ENCODE measurements at regions not wholly inside any gene's neighbourhood (a gene's known extent, or its start where the extent isn't known, plus 50 kb on each side); places are given as distances from the start of the nearest gene placed in this dataset.

DNA sequence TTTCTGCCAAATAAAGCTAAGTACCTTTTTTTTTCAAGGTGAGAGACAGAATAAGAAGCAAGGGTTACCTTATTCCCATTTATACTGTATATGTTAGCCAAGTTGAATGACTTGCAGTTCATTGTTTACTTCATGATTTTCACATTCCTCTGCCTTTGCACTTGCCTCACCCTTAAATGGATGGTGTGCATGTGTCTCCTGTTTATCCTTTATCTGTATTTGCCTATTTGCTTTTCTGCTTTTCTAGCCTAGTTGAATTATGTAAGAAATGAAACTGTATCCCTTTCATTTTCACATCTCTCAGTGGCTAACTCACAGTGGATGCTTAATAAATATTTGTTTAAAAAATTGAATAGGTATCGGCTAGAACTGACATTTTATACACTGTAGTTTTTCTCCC, 200.8 kb upstream of the ST8SIA4 start:
- no peak overlapping the region for H4K91ac ChIP-seq (ENCODE audit: low read depth, low read length)
- H2BK5ac ChIP-seq (ENCODE audit: low read depth, low read length, poor library complexity), result no peak overlapping the region
- H2BK120ac ChIP-seq (ENCODE audit: insufficient read depth, low read length, poor library complexity), result no peak overlapping the region
- H3K36me3 ChIP-seq (ENCODE audit: control insufficient read depth in 1 of 2, insufficient read depth in 2 of 2, low read length in 2 of 2), result no peaks in the 10 kb centered on the region
- H3K18ac ChIP-seq (ENCODE audit: low read length), result no peak overlapping the region
- H2BK12ac ChIP-seq (ENCODE audit: low read length), result no peak overlapping the region
- no peak overlapping the region for H3K9ac ChIP-seq (ENCODE audit: low read length)
- WGBS (ENCODE audit: extremely low coverage, insufficient coverage, insufficient read length), result no CpG with 5 or more reads among the region's 1 CpG
- no peaks in the 10 kb centered on the region for H3K4me1 ChIP-seq (ENCODE audit: control insufficient read depth in 1 of 2, insufficient read depth in 2 of 2, low read length in 2 of 2)
- H3K4me2 ChIP-seq (ENCODE audit: low read length), result no peak overlapping the region
- H3K4ac ChIP-seq (ENCODE audit: low read depth, low read length), result no peak overlapping the region
- H4K12ac ChIP-seq (ENCODE audit: low read depth, low read length), result no peak overlapping the region
- no peak overlapping the region for H3K27ac ChIP-seq (ENCODE audit: low read depth, low read length)
- H3K27me3 ChIP-seq (ENCODE audit: insufficient read depth, low read length), result no peaks in the 10 kb centered on the region
- no peak for DNase-seq
- H3K79me1 ChIP-seq (ENCODE audit: low read length), result no peaks in the 10 kb centered on the region
- no peaks in the 10 kb centered on the region for H3K79me2 ChIP-seq (ENCODE audit: control insufficient read depth, insufficient read depth, low read length, poor library complexity)
- no peak overlapping the region for H4K8ac ChIP-seq (ENCODE audit: low read depth, low read length)
- H2AK5ac ChIP-seq (ENCODE audit: low read length), result no peak overlapping the region
- no peak overlapping the region for H3K14ac ChIP-seq (ENCODE audit: low read length)
- H3K9me3 ChIP-seq (ENCODE audit: insufficient read depth, low read depth, low read length), result no peaks in the 10 kb centered on the region
- no peak overlapping the region for H3K23ac ChIP-seq (ENCODE audit: low read length)
- H3K4me3 ChIP-seq (ENCODE audit: low read depth, low read length), result no peak overlapping the region
- no peak overlapping the region for H2AFZ ChIP-seq (ENCODE audit: insufficient read depth, low read length, poor library complexity)

DNA sequence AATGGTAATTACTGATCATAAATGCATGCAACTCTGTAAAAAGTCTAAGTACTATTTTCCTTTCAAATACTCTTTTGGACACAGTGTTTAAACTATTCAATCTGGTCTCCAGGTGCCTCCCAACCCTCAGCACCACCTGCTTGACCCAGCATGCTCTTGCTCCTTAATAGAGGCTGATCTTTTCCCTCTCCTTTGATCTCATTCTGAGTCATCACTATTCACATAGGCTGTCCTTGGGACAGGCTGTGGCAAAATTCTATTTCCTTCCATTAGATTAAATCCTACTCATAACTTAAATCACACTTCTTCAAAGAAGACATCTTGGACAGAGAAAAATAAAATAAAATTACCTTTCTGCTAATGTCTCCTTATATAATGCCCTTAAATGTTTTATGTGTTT, 199.4 kb upstream of the ST8SIA4 start:
- no peak overlapping the region for H4K12ac ChIP-seq (ENCODE audit: low read depth, low read length)

DNA sequence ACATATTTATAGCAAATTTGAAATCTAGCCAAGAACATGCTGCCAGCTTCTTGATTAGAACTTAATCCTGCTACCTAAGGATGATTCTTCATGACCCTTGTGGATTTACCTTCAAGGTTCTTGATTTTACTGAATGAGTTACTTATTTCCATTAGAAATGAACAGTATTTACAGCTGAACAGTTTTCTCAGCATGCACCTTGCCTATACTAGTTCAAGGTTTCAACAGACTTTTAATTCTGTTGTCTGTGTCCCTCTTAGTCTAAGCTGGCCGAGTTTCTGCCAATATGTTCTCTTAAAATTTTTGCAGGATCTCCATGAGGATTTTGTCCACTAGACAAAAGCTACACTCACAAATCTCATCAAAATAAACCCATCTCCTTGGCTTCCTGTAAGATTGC, 188.8 kb upstream of the ST8SIA4 start:
- H3K4ac ChIP-seq (ENCODE audit: low read depth, low read length), result no peak overlapping the region

More for the DNA sequence above, 199.4 kb upstream of the ST8SIA4 start:
- Histone ChIP-seq H3K9ac (ENCODE audit: low read length) (no peak overlapping the region), H3K4ac (ENCODE audit: low read depth, low read length) (no peak overlapping the region), H2AFZ (ENCODE audit: insufficient read depth, low read length, poor library complexity) (no peak overlapping the region), H3K27me3 (ENCODE audit: insufficient read depth, low read length) (no peaks in the 10 kb centered on the region), H2BK5ac (ENCODE audit: low read depth, low read length, poor library complexity) (no peak overlapping the region), H3K18ac (ENCODE audit: low read length) (no peak overlapping the region), H3K4me3 (ENCODE audit: low read depth, low read length) (no peak overlapping the region), H3K79me1 (ENCODE audit: low read length) (no peaks in the 10 kb centered on the region), H3K27ac (ENCODE audit: low read depth, low read length) (no peak overlapping the region), H2AK5ac (ENCODE audit: low read length) (no peak overlapping the region), H4K8ac (ENCODE audit: low read depth, low read length) (no peak overlapping the region), H3K14ac (ENCODE audit: low read length) (no peak overlapping the region), H3K36me3 (ENCODE audit: control insufficient read depth in 1 of 2, insufficient read depth in 2 of 2, low read length in 2 of 2) (no peaks in the 10 kb centered on the region), H3K4me1 (ENCODE audit: control insufficient read depth in 1 of 2, insufficient read depth in 2 of 2, low read length in 2 of 2) (no peaks in the 10 kb centered on the region), H4K91ac (ENCODE audit: low read depth, low read length) (no peak overlapping the region), H3K79me2 (ENCODE audit: control insufficient read depth, insufficient read depth, low read length, poor library complexity) (no peaks in the 10 kb centered on the region), H2BK120ac (ENCODE audit: insufficient read depth, low read length, poor library complexity) (no peak overlapping the region), H3K23ac (ENCODE audit: low read length) (no peak overlapping the region), H2BK12ac (ENCODE audit: low read length) (no peak overlapping the region), H3K9me3 (ENCODE audit: insufficient read depth, low read depth, low read length) (no peaks in the 10 kb centered on the region), H3K4me2 (ENCODE audit: low read length) (no peak overlapping the region)
- no peak for DNase-seq

GRCh38 chr5:101084353-101084752, 181.3 kb upstream of the ST8SIA4 start:
- Histone ChIP-seq H3K9ac (ENCODE audit: low read length) (no peak overlapping the region), H3K4me2 (ENCODE audit: low read length) (no peak overlapping the region), H2BK12ac (ENCODE audit: low read length) (no peak overlapping the region), H3K14ac (ENCODE audit: low read length) (no peak overlapping the region), H2AK5ac (ENCODE audit: low read length) (no peak overlapping the region), H2BK5ac (ENCODE audit: low read depth, low read length, poor library complexity) (no peak overlapping the region), H4K12ac (ENCODE audit: low read depth, low read length) (no peak overlapping the region), H4K8ac (ENCODE audit: low read depth, low read length) (no peak overlapping the region), H3K36me3 (ENCODE audit: control insufficient read depth in 1 of 2, insufficient read depth in 2 of 2, low read length in 2 of 2) (no peaks in the 10 kb centered on the region), H4K91ac (ENCODE audit: low read depth, low read length) (no peak overlapping the region), H3K79me2 (ENCODE audit: control insufficient read depth, insufficient read depth, low read length, poor library complexity) (no peaks in the 10 kb centered on the region), H3K27me3 (ENCODE audit: insufficient read depth, low read length) (no peaks in the 10 kb centered on the region), H3K18ac (ENCODE audit: low read length) (no peak overlapping the region), H2BK120ac (ENCODE audit: insufficient read depth, low read length, poor library complexity) (no peak overlapping the region), H3K4me3 (ENCODE audit: low read depth, low read length) (no peak overlapping the region), H3K4ac (ENCODE audit: low read depth, low read length) (no peak overlapping the region), H3K4me1 (ENCODE audit: control insufficient read depth in 1 of 2, insufficient read depth in 2 of 2, low read length in 2 of 2) (peaks cover 0 to 2% of the 10 kb centered on the region in 2 experiments), H3K23ac (ENCODE audit: low read length) (no peak overlapping the region), H3K79me1 (ENCODE audit: low read length) (no peaks in the 10 kb centered on the region), H3K9me3 (ENCODE audit: insufficient read depth, low read depth, low read length) (no peaks in the 10 kb centered on the region), H3K27ac (ENCODE audit: low read depth, low read length) (no peak overlapping the region), H2AFZ (ENCODE audit: insufficient read depth, low read length, poor library complexity) (no peak overlapping the region)
- WGBS (ENCODE audit: extremely low coverage, insufficient coverage, insufficient read length), result no CpG with 5 or more reads among the region's 1 CpG
- peak in 1 of 2 donors; percentile 10 for DNase-seq

More for the DNA sequence above, 188.8 kb upstream of the ST8SIA4 start:
- Histone ChIP-seq H4K8ac (ENCODE audit: low read depth, low read length) (no peak overlapping the region), H3K4me2 (ENCODE audit: low read length) (no peak overlapping the region), H2AFZ (ENCODE audit: insufficient read depth, low read length, poor library complexity) (no peak overlapping the region), H3K36me3 (ENCODE audit: control insufficient read depth in 1 of 2, insufficient read depth in 2 of 2, low read length in 2 of 2) (no peaks in the 10 kb centered on the region), H2BK120ac (ENCODE audit: insufficient read depth, low read length, poor library complexity) (no peak overlapping the region), H2BK5ac (ENCODE audit: low read depth, low read length, poor library complexity) (no peak overlapping the region), H2BK12ac (ENCODE audit: low read length) (no peak overlapping the region), H3K18ac (ENCODE audit: low read length) (no peak overlapping the region), H3K27me3 (ENCODE audit: insufficient read depth, low read length) (no peaks in the 10 kb centered on the region), H3K4me3 (ENCODE audit: low read depth, low read length) (no peak overlapping the region), H3K4me1 (ENCODE audit: control insufficient read depth in 1 of 2, insufficient read depth in 2 of 2, low read length in 2 of 2) (no peaks in the 10 kb centered on the region), H4K91ac (ENCODE audit: low read depth, low read length) (no peak overlapping the region), H3K9me3 (ENCODE audit: insufficient read depth, low read depth, low read length) (no peaks in the 10 kb centered on the region), H3K9ac (ENCODE audit: low read length) (no peak overlapping the region), H4K12ac (ENCODE audit: low read depth, low read length) (no peak overlapping the region), H3K23ac (ENCODE audit: low read length) (no peak overlapping the region), H3K14ac (ENCODE audit: low read length) (no peak overlapping the region), H3K27ac (ENCODE audit: low read depth, low read length) (no peak overlapping the region), H3K79me1 (ENCODE audit: low read length) (no peaks in the 10 kb centered on the region), H2AK5ac (ENCODE audit: low read length) (no peak overlapping the region), H3K79me2 (ENCODE audit: control insufficient read depth, insufficient read depth, low read length, poor library complexity) (no peaks in the 10 kb centered on the region)
- no CpG with 5 or more reads among the region's 1 CpG for WGBS (ENCODE audit: extremely low coverage, insufficient coverage, insufficient read length)
- no peak for DNase-seq

All from trophoblast cell (in vitro differentiated cells and primary cell).